ENCODE measurements at regions not wholly inside any gene's neighbourhood (a gene's known extent, or its start where the extent isn't known, plus 50 kb on each side); places are given as distances from the start of the nearest gene placed in this dataset.

DNA sequence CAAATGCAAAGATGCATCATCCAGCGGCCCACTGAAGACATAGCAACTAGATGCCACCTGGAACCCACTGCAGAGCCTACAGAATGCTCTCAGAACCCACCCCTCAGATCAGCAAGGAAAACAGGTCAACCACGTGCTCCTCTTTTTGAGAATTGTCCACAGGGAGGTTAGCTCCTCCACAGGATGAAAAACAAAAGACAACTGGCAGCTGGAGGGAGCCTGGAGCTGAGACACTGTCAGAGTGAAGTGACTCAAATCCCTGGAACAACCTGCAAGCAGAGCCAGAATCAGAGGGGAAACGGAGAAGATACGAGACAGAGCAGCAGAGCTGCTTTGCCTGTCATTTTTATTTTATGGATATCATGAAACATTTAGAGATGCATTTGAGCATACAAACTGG, 277.6 kb downstream of the GASK1B start:
- TF ChIP-seq, protein P1, sequence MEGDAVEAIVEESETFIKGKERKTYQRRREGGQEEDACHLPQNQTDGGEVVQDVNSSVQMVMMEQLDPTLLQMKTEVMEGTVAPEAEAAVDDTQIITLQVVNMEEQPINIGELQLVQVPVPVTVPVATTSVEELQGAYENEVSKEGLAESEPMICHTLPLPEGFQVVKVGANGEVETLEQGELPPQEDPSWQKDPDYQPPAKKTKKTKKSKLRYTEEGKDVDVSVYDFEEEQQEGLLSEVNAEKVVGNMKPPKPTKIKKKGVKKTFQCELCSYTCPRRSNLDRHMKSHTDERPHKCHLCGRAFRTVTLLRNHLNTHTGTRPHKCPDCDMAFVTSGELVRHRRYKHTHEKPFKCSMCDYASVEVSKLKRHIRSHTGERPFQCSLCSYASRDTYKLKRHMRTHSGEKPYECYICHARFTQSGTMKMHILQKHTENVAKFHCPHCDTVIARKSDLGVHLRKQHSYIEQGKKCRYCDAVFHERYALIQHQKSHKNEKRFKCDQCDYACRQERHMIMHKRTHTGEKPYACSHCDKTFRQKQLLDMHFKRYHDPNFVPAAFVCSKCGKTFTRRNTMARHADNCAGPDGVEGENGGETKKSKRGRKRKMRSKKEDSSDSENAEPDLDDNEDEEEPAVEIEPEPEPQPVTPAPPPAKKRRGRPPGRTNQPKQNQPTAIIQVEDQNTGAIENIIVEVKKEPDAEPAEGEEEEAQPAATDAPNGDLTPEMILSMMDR (IDR thresholded peaks at IDR 0.05 in 8 of 11, conservative IDR thresholded peaks at IDR 0.05 in 3 of 11): no peak
- no peak for TF ChIP-seq POLR2A (IDR thresholded peaks at IDR 0.05)
- TF ChIP-seq POLR2AphosphoS5 (IDR thresholded peaks at IDR 0.05): no peak

Data from spleen (tissue), 7 donors.